ENCODE measurements at regions not wholly inside any gene's neighbourhood (a gene's known extent, or its start where the extent isn't known, plus 50 kb on each side); places are given as distances from the start of the nearest gene placed in this dataset.

DNA sequence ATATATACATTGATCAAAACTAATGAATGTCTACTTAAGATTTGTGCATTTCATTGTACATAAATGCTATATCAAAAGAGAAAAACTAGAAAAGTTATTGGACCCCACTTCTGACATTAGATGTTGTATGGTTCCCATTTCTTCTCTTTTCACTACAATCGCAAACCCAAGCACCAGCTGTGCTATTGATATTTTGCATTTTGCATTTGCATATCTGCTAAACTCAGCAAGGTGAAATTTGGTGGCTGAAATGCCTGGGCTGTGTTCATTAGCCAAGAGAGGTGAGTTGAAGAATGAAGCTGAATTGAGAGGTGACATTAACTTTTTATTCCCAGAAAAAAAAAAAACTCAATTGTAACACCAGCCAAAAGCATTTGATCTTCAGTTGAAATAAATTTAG, 232.1 kb upstream of the TENT5A start:
- no peaks in the 10 kb centered on the region for H3K79me1 ChIP-seq (ENCODE audit: insufficient read depth, low read depth, low read length, poor library complexity, severe bottlenecking)
- no peak overlapping the region for H4K91ac ChIP-seq (ENCODE audit: insufficient read length, low read depth, low read length)
- no peak overlapping the region for H2AFZ ChIP-seq (ENCODE audit: low read length)
- H3K4me3 Mint-ChIP-seq, result no peak overlapping the region
- H3K4me1 ChIP-seq (ENCODE audit: insufficient read depth, low read length), result no peaks in the 10 kb centered on the region
- TF ChIP-seq, protein P1, sequence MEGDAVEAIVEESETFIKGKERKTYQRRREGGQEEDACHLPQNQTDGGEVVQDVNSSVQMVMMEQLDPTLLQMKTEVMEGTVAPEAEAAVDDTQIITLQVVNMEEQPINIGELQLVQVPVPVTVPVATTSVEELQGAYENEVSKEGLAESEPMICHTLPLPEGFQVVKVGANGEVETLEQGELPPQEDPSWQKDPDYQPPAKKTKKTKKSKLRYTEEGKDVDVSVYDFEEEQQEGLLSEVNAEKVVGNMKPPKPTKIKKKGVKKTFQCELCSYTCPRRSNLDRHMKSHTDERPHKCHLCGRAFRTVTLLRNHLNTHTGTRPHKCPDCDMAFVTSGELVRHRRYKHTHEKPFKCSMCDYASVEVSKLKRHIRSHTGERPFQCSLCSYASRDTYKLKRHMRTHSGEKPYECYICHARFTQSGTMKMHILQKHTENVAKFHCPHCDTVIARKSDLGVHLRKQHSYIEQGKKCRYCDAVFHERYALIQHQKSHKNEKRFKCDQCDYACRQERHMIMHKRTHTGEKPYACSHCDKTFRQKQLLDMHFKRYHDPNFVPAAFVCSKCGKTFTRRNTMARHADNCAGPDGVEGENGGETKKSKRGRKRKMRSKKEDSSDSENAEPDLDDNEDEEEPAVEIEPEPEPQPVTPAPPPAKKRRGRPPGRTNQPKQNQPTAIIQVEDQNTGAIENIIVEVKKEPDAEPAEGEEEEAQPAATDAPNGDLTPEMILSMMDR (conservative IDR thresholded peaks at IDR 0.05), result no peak
- H3K27ac ChIP-seq (ENCODE audit: insufficient read length, low read depth, low read length), result no peak overlapping the region
- H3K9me3 Mint-ChIP-seq, result peaks cover 6 to 14% of the 10 kb centered on the region in 2 experiments; a peak in 4 of 5 replicates
- H3K56ac ChIP-seq (ENCODE audit: insufficient read length, low read depth, low read length), result no peak overlapping the region
- no peak overlapping the region for H2AK5ac ChIP-seq (ENCODE audit: insufficient read length, low read length)
- H3K79me2 ChIP-seq (ENCODE audit: insufficient read depth, low read length), result no peaks in the 10 kb centered on the region
- H4K20me1 ChIP-seq (ENCODE audit: control insufficient read depth, insufficient read depth, insufficient read length), result no peaks in the 10 kb centered on the region
- H2BK120ac ChIP-seq (ENCODE audit: low read depth, low read length, poor library complexity, severe bottlenecking), result no peak overlapping the region
- H3K36me3 Mint-ChIP-seq (ENCODE audit: insufficient read depth in 1 of 3, low read depth in 3 of 3), result peaks cover 3 to 17% (median 6%) of the 10 kb centered on the region in 3 experiments; a peak in 3 of 7 replicates
- H3K4me2 ChIP-seq (ENCODE audit: insufficient read depth, insufficient read length, low read length), result no peak overlapping the region
- H2BK5ac ChIP-seq (ENCODE audit: insufficient read length, low read length), result no peak overlapping the region
- no peaks in the 10 kb centered on the region for H3K27me3 ChIP-seq (ENCODE audit: insufficient read depth, low read length)
- no peak overlapping the region for H3K9ac ChIP-seq (ENCODE audit: extremely low read depth, insufficient read length, low read length)
- H3K9me3 ChIP-seq (ENCODE audit: control insufficient read depth, low read depth, low read length), result no peaks in the 10 kb centered on the region
- DNase-seq, result no peak
- no CpG with 5 or more reads among the region's 1 CpG for WGBS (ENCODE audit: extremely low coverage, insufficient read length, low lambda C conversion rate)
- no peak overlapping the region for H3K4ac ChIP-seq (ENCODE audit: low read depth, low read length)
- no peak overlapping the region for H3K18ac ChIP-seq (ENCODE audit: insufficient read length, low read depth, low read length)
- H3K14ac ChIP-seq (ENCODE audit: insufficient read depth, low read length), result no peak overlapping the region
- H3K23ac ChIP-seq (ENCODE audit: insufficient read length, low read depth, low read length), result no peak overlapping the region
- H3K4me1 Mint-ChIP-seq, result peaks cover 18 to 20% of the 10 kb centered on the region in 2 experiments
- H2BK12ac ChIP-seq (ENCODE audit: insufficient read length, low read depth, low read length), result no peak overlapping the region
- H3K27ac Mint-ChIP-seq, result peak overlapping the region in 1 of 3 experiments; percentile 9; a peak in 1 of 7 replicates
- H3K23me2 ChIP-seq (ENCODE audit: insufficient read length, low read depth, low read length, poor library complexity, severe bottlenecking), result no peaks in the 10 kb centered on the region
- H4K5ac ChIP-seq (ENCODE audit: insufficient read length, low read depth, low read length), result no peak overlapping the region
- H3T11ph ChIP-seq (ENCODE audit: low read length), result no peak overlapping the region
- H4K8ac ChIP-seq (replicated peaks; ENCODE audit: insufficient read length, low read depth, low read length), result no peak overlapping the region
- no peak overlapping the region for H2BK20ac ChIP-seq (ENCODE audit: low read depth, low read length, poor library complexity, severe bottlenecking)
- no peak overlapping the region for H2BK15ac ChIP-seq (ENCODE audit: low read depth, low read length)
- H3K27me3 Mint-ChIP-seq (ENCODE audit: low read depth), result no peaks in the 10 kb centered on the region

Measured in H9 (cell line).